Prostate gland (tissue), 2 donors: ENCODE measurements at regions not wholly inside any gene's neighbourhood (a gene's known extent, or its start where the extent isn't known, plus 50 kb on each side); places are given as distances from the start of the nearest gene placed in this dataset.

Source experiments
- DNase-seq: peaks from one replicate; pipeline ENCODE4 v3.0.0-alpha.2; 2019; ENCODE audit warnings: low spot score
- H3K27ac ChIP-seq, 2 donors: fragments of 200-600 bp; sonication (generic); 2 replicates each; pipeline ENCODE4 v1.5.1; 2017 to 2019
- H3K27me3 ChIP-seq: fragments of 200-600 bp; sonication (generic); replicated peaks from 2 replicates; pipeline ENCODE4 v1.5.1; 2019; ENCODE audit not compliant: insufficient read depth
- H3K36me3 ChIP-seq, 2 donors: fragments of 200-600 bp; sonication (generic); 1 replicate in 1 of 2; 2 replicates in 1 of 2; pipeline versions ENCODE4 v1.5.1 to v1.8.1; 2017 to 2019
- H3K4me1 ChIP-seq: fragments of 200-600 bp; sonication (generic); replicated peaks from 2 replicates; pipeline ENCODE4 v1.5.1; 2019
- H3K4me3 ChIP-seq, 2 donors: fragments of 200-600 bp; sonication (generic); 2 replicates each; pipeline ENCODE4 v1.5.1; 2017 to 2019
- H3K9me3 ChIP-seq: fragments of 200-600 bp; sonication (generic); 2 replicates; pipeline ENCODE4 v1.5.1; 2017
- POLR2A ChIP-seq: fragments of 450-650 bp; IDR thresholded peaks from one replicate; pipeline ENCODE4 v1.6.1; 2016; ENCODE audit warnings: antibody characterized with exemption, mild to moderate bottlenecking
- POLR2AphosphoS5 ChIP-seq: sonication (generic); formaldehyde crosslinking; IDR thresholded peaks from one replicate; pipeline ENCODE4 v1.6.1; 2017; ENCODE audit warnings: antibody characterized with exemption
- WGBS: methylation state at CpG from one replicate; pipeline ENCODE4 v1.1.5; 2018; 5-methylcytosine and 5-hydroxymethylcytosine counted together
- intact Hi-C: fragments of 100-400 bp; cut with DNase I; formaldehyde crosslinking; loops from one replicate; pipeline ENCODE4 v1.14.2; 2022
- TF ChIP-seq, protein P1 (sequence below), 4 experiments: fragments of 200-600 bp in 2 of 4; fragments of 450-650 bp in 2 of 4; sonication (generic) in 2 of 4; IDR thresholded peaks; 1 replicate in 3 of 4; 2 replicates in 1 of 4; pipeline ENCODE4 v1.5.1; 2016 to 2019; ENCODE audit warnings: antibody characterized with exemption in 4 of 4, mild to moderate bottlenecking in 2 of 4, moderate library complexity in 2 of 4

DNA sequence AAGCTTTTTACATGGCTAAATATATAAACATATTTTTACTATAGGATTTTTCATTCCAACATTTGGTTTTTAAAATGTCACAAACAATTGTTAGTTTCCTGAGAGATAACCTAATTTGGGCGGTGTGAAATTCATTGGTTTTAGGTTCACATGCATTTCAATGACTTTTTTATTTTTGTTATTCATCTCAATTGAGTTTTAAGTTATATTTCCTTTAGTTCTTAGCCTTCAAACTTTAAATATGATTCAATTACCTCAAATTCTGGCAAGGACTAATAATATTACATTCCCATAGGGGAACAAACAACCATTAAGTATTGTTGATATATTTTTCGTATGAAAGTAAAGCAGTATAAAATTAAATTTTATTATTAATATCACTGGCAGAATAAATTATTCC lies 265.3 kb downstream of the SLITRK6 start:
- H3K9me3 ChIP-seq, result no peaks in the 10 kb centered on the region
- TF ChIP-seq POLR2AphosphoS5, result no peak
- TF ChIP-seq, protein P1, sequence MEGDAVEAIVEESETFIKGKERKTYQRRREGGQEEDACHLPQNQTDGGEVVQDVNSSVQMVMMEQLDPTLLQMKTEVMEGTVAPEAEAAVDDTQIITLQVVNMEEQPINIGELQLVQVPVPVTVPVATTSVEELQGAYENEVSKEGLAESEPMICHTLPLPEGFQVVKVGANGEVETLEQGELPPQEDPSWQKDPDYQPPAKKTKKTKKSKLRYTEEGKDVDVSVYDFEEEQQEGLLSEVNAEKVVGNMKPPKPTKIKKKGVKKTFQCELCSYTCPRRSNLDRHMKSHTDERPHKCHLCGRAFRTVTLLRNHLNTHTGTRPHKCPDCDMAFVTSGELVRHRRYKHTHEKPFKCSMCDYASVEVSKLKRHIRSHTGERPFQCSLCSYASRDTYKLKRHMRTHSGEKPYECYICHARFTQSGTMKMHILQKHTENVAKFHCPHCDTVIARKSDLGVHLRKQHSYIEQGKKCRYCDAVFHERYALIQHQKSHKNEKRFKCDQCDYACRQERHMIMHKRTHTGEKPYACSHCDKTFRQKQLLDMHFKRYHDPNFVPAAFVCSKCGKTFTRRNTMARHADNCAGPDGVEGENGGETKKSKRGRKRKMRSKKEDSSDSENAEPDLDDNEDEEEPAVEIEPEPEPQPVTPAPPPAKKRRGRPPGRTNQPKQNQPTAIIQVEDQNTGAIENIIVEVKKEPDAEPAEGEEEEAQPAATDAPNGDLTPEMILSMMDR (IDR thresholded peaks at IDR 0.05), result no peak
- no peak for TF ChIP-seq POLR2A
- H3K4me1 ChIP-seq, result no peaks in the 10 kb centered on the region
- no peak overlapping the region for H3K27ac ChIP-seq
- H3K4me3 ChIP-seq, result no peak overlapping the region
- H3K36me3 ChIP-seq, result no peaks in the 10 kb centered on the region
- H3K27me3 ChIP-seq, result no peaks in the 10 kb centered on the region
- no peak for DNase-seq
- 88% methylated on average over 2 of the region's 2 CpGs for WGBS
- intact Hi-C loops, result no loop called here

DNA sequence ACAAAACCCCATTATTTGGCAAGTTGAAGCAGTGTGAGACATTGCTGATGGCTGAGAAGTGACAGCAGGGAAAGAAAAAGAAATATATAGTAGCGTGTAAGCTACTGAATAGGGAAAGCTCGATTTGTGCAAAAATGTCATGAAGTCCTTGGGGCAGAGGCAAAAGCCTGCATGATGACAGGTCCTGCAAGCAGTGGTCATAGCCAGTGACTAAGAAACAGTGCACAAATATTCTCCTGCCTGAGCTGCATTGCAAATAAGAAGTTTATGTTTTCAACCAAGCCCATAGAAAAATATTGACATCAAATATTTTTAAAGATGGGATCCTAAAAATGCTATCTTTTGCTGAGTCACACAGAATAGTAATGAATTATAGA lies 270.0 kb downstream of the SLITRK6 start:
- TF ChIP-seq POLR2A, result no peak
- no peak for TF ChIP-seq POLR2AphosphoS5
- TF ChIP-seq, protein P1 (IDR thresholded peaks at IDR 0.05), result no peak

DNA sequence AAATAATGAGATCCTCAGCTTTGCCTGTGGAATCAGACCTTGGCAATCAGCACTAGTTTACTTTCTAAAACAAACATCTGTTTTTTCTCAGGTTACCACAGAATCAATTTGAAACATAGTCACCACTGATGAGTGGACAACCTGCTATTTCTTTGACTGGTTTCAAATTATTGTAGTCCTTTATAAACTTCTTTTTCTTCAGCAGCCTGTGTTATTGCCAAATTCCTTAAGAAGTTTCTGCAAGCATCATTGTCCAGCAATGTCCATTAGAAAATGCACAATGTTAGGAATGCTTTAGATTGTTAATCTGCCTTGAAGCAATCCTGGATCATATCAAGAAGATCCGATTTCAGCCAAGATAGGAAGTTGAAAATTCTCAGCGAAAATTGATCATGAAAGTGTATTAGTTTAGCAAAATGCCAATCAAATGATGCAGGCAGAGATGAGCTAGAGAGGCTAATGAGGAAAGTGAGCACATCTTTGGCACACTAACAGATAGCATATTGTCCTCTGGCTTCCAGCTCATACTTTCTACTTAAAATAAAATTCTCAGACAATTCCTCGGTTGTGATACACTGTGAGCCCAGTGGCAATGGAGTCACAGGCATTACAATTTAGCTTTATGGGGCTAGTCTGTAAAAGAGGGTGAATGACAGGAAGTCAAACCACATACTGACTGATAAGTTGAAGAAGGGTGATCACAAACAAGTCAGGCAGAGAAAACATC lies 270.6 kb downstream of the SLITRK6 start:
- intact Hi-C loops, result loop anchor here (10.0 kb wide), 1 partner anchor 266 kb away; the partner anchor contains the start of gene SLITRK6
- TF ChIP-seq, protein P1 (IDR thresholded peaks at IDR 0.05), result no peak
- no peak for TF ChIP-seq POLR2AphosphoS5
- TF ChIP-seq POLR2A, result no peak
- H3K27me3 ChIP-seq, result no peaks in the 10 kb centered on the region
- no peak overlapping the region for H3K4me3 ChIP-seq
- no peaks in the 10 kb centered on the region for H3K9me3 ChIP-seq
- H3K36me3 ChIP-seq, result no peaks in the 10 kb centered on the region
- DNase-seq, result no peak
- H3K4me1 ChIP-seq, result no peaks in the 10 kb centered on the region
- no peak overlapping the region for H3K27ac ChIP-seq
- WGBS, result 34% methylated on average over 3 of the region's 3 CpGs

More for the DNA sequence above, 270.0 kb downstream of the SLITRK6 start:
- H3K4me1 ChIP-seq, result no peaks in the 10 kb centered on the region
- no peak overlapping the region for H3K27ac ChIP-seq
- no peaks in the 10 kb centered on the region for H3K36me3 ChIP-seq
- intact Hi-C loops, result loop anchor here (10.0 kb wide), 1 partner anchor 266 kb away; the partner anchor contains the start of gene SLITRK6
- H3K4me3 ChIP-seq, result no peak overlapping the region
- 63% methylated on average over 2 of the region's 2 CpGs for WGBS
- no peak for DNase-seq
- H3K27me3 ChIP-seq, result no peaks in the 10 kb centered on the region
- no peaks in the 10 kb centered on the region for H3K9me3 ChIP-seq

DNA sequence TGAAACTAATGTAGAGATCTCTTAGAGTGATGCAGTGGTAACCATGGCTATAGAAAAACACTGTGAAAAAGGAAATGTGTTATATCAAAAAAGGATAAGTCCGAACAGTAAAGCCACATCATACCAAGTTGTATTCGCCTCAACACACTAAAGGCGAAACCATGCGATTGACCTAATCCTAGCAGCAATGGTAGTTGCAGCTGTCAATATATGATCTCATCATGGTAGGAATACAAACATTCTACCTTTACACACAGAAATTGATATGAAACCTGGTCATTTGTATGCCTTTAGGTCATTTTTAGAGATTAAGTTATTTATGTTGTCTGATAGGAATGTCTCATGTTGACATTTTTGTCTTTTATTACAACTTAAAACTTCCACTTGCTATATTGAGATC lies 271.9 kb downstream of the SLITRK6 start:
- TF ChIP-seq POLR2AphosphoS5, result no peak
- Histone ChIP-seq H3K36me3 (no peaks in the 10 kb centered on the region), H3K9me3 (no peaks in the 10 kb centered on the region), H3K27me3 (no peaks in the 10 kb centered on the region), H3K4me1 (no peaks in the 10 kb centered on the region), H3K27ac (no peak overlapping the region), H3K4me3 (no peak overlapping the region)
- no peak for DNase-seq
- WGBS, result 98% methylated on average over 4 of the region's 4 CpGs
- intact Hi-C loops, result loop anchor here (10.0 kb wide), 1 partner anchor 267 kb away; the partner anchor contains the start of gene SLITRK6

DNA sequence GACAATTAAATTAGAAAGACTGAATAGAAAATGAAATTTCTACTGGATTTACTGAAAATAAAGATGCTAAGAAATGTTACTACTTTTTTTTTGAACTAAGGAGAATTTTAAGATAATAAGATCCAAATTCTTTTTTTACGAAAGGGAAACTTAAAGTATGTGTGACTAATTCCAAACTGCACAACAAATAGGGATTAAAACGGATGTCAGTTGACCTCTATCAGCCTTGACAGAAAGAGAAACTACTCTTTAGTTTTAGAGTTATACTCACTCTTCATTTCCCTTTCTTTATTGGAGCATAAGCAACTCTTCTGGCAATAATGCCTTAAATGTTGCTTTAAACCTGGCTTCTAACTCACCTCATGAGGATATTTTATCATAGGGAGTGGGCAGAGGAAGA lies 273.8 kb downstream of the SLITRK6 start:
- TF ChIP-seq POLR2A (no peak), POLR2AphosphoS5 (no peak)
- TF ChIP-seq, protein P1 (IDR thresholded peaks at IDR 0.05), result no peak
- H3K27ac ChIP-seq, result no peak overlapping the region
- no peaks in the 10 kb centered on the region for H3K4me1 ChIP-seq
- H3K9me3 ChIP-seq, result no peaks in the 10 kb centered on the region
- no peak for DNase-seq
- WGBS, result 77% methylated on average over 2 of the region's 2 CpGs
- H3K4me3 ChIP-seq, result no peak overlapping the region
- no peaks in the 10 kb centered on the region for H3K36me3 ChIP-seq
- H3K27me3 ChIP-seq, result no peaks in the 10 kb centered on the region
- intact Hi-C loops, result loop anchor here (10.0 kb wide), 1 partner anchor 269 kb away; the partner anchor contains the start of gene SLITRK6
